ENCODE measurements at regions not wholly inside any gene's neighbourhood (a gene's known extent, or its start where the extent isn't known, plus 50 kb on each side); places are given as distances from the start of the nearest gene placed in this dataset.

DNA sequence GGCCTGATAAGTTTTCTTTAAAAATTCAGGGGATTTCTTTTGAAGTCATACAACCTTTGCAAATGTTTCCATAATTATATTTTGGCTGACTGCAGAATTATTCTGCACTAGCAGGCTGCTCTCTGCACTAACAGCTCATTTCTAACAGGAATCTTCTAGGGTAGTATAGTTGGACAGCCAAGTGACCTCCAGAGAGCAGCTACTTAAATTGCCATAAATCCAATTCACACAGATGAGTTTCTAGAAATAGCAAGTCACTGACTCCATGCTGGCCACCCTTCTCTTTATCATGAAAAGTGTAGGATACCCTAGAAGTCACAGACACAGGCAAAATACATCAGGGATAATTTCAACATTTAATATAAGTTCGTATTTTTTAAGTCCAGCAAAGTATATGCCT is 110.9 kb upstream of the TARS1 start:
- no peak overlapping the region for H2AFZ ChIP-seq (ENCODE audit: low read length)
- H2BK15ac ChIP-seq (ENCODE audit: low read length) = no peak overlapping the region
- no peak for DNase-seq (ENCODE audit: low spot score)
- H4K91ac ChIP-seq (ENCODE audit: low read depth, low read length, poor library complexity) = no peak overlapping the region
- H3K18ac ChIP-seq (ENCODE audit: low read length) = no peak overlapping the region
- no peak overlapping the region for H3K27ac ChIP-seq (replicated peaks; ENCODE audit: low read length)
- no peak overlapping the region for H3K9ac ChIP-seq (ENCODE audit: low read depth, low read length, poor library complexity)
- no peak overlapping the region for H3K4me2 ChIP-seq (ENCODE audit: insufficient read depth, low read length, poor library complexity, severe bottlenecking)
- H3K79me1 ChIP-seq (ENCODE audit: low read depth, low read length) = no peaks in the 10 kb centered on the region
- H3K9me3 ChIP-seq (replicated peaks in 1 of 2; ENCODE audit: control insufficient read depth in 2 of 2, insufficient read depth in 1 of 2, low read depth in 1 of 2, low read length in 2 of 2) = no peaks in the 10 kb centered on the region
- H2AK5ac ChIP-seq (ENCODE audit: low read depth, low read length) = no peak overlapping the region
- H3K36me3 ChIP-seq (replicated peaks in 1 of 2; ENCODE audit: control insufficient read depth in 2 of 2, insufficient read depth in 2 of 2, low read length in 2 of 2) = no peaks in the 10 kb centered on the region
- H3K4me3 ChIP-seq (ENCODE audit: low read length in 2 of 2) = no peak overlapping the region
- no peak overlapping the region for H3K4ac ChIP-seq (ENCODE audit: low read length)
- no peak overlapping the region for H2BK12ac ChIP-seq (ENCODE audit: low read length)
- H3K27me3 ChIP-seq (ENCODE audit: control insufficient read depth in 3 of 3, insufficient read depth in 3 of 3, low read depth in 1 of 3, low read length in 3 of 3) = no peaks in the 10 kb centered on the region
- H4K8ac ChIP-seq (ENCODE audit: low read depth, low read length) = no peak overlapping the region
- no peak overlapping the region for H2BK5ac ChIP-seq (ENCODE audit: low read length)
- H2BK120ac ChIP-seq (ENCODE audit: low read depth, low read length) = no peak overlapping the region
- no CpG with 5 or more reads among the region's 1 CpG for WGBS, 2 donors (ENCODE audit: extremely low coverage in 2 of 2, insufficient read length in 2 of 2, insufficient replicate concordance in 1 of 2)
- H3K4me1 ChIP-seq (ENCODE audit: control insufficient read depth in 2 of 2, insufficient read depth in 1 of 2, low read depth in 1 of 2, low read length in 2 of 2) = no peaks in the 10 kb centered on the region
- no peak overlapping the region for H3K14ac ChIP-seq (ENCODE audit: low read length)
- H3K23ac ChIP-seq (ENCODE audit: low read depth, low read length, poor library complexity) = no peak overlapping the region

DNA sequence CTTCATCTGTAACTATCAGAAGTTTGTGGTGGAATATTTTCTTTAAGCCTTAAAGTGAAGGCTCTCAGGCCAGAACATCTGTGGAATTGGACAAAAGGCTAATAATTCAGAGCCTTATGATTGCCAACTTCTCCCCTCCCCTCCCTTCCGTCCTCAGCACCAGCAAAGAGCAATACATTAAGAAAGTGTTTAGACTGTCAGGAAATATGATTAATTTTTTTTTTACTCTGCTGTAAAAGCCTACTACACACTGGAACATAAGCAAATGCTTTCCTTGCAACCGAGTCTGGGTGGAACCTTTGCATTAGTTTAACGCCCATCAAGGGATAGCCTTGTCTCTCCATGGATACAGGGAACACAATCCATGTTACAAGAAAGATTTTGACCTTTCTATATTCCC is 110.3 kb upstream of the TARS1 start:
- no peaks in the 10 kb centered on the region for H3K4me1 ChIP-seq (ENCODE audit: control insufficient read depth in 2 of 2, insufficient read depth in 1 of 2, low read depth in 1 of 2, low read length in 2 of 2)
- no peak overlapping the region for H3K4me3 ChIP-seq (ENCODE audit: low read length in 2 of 2)
- no CpG with 5 or more reads among the region's 3 CpGs for WGBS, 2 donors (ENCODE audit: extremely low coverage in 2 of 2, insufficient read length in 2 of 2, insufficient replicate concordance in 1 of 2)
- no peak overlapping the region for H2BK5ac ChIP-seq (ENCODE audit: low read length)
- H3K14ac ChIP-seq (ENCODE audit: low read length) = no peak overlapping the region
- no peak overlapping the region for H2AFZ ChIP-seq (ENCODE audit: low read length)
- H2BK15ac ChIP-seq (ENCODE audit: low read length) = no peak overlapping the region
- no peak overlapping the region for H3K23ac ChIP-seq (ENCODE audit: low read depth, low read length, poor library complexity)
- no peak overlapping the region for H3K4me2 ChIP-seq (ENCODE audit: insufficient read depth, low read length, poor library complexity, severe bottlenecking)
- H4K91ac ChIP-seq (ENCODE audit: low read depth, low read length, poor library complexity) = no peak overlapping the region
- no peak overlapping the region for H3K27ac ChIP-seq (replicated peaks; ENCODE audit: low read length)
- H3K9me3 ChIP-seq (replicated peaks in 1 of 2; ENCODE audit: control insufficient read depth in 2 of 2, insufficient read depth in 1 of 2, low read depth in 1 of 2, low read length in 2 of 2) = no peaks in the 10 kb centered on the region
- H2BK12ac ChIP-seq (ENCODE audit: low read length) = no peak overlapping the region
- no peak overlapping the region for H2BK120ac ChIP-seq (ENCODE audit: low read depth, low read length)
- no peak overlapping the region for H3K18ac ChIP-seq (ENCODE audit: low read length)
- H4K8ac ChIP-seq (ENCODE audit: low read depth, low read length) = no peak overlapping the region
- H2AK5ac ChIP-seq (ENCODE audit: low read depth, low read length) = no peak overlapping the region
- no peak for DNase-seq (ENCODE audit: low spot score)
- no peak overlapping the region for H3K4ac ChIP-seq (ENCODE audit: low read length)
- no peaks in the 10 kb centered on the region for H3K36me3 ChIP-seq (replicated peaks in 1 of 2; ENCODE audit: control insufficient read depth in 2 of 2, insufficient read depth in 2 of 2, low read length in 2 of 2)
- no peak overlapping the region for H3K9ac ChIP-seq (ENCODE audit: low read depth, low read length, poor library complexity)
- H3K79me1 ChIP-seq (ENCODE audit: low read depth, low read length) = no peaks in the 10 kb centered on the region
- H3K27me3 ChIP-seq (ENCODE audit: control insufficient read depth in 3 of 3, insufficient read depth in 3 of 3, low read depth in 1 of 3, low read length in 3 of 3) = no peaks in the 10 kb centered on the region

DNA sequence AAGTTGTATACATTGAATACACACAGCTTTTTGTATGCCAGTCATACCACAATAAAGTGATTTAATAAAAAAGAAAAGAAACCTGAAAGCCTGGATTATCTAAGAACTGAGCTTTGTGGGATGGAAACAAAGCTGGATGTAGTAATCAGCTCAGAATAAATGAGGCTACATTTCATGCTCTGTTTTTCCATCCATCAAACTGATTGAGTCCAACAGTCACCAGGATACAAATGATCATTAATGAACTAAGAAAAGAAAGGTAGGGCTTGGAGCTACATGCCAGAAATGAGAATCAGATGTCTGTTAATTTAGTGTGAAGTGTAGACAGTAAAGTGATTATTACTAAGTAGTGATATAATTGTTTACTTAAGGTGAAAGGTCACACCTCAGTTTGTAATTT is 109.8 kb upstream of the TARS1 start:
- no peaks in the 10 kb centered on the region for H3K4me1 ChIP-seq (ENCODE audit: control insufficient read depth in 2 of 2, insufficient read depth in 1 of 2, low read depth in 1 of 2, low read length in 2 of 2)
- no peak overlapping the region for H2BK15ac ChIP-seq (ENCODE audit: low read length)
- no peak overlapping the region for H3K4ac ChIP-seq (ENCODE audit: low read length)
- no peak overlapping the region for H2BK12ac ChIP-seq (ENCODE audit: low read length)
- no peak overlapping the region for H2AK5ac ChIP-seq (ENCODE audit: low read depth, low read length)
- H3K4me2 ChIP-seq (ENCODE audit: insufficient read depth, low read length, poor library complexity, severe bottlenecking) = no peak overlapping the region
- H2BK5ac ChIP-seq (ENCODE audit: low read length) = no peak overlapping the region
- H2BK120ac ChIP-seq (ENCODE audit: low read depth, low read length) = no peak overlapping the region
- no peak for DNase-seq (ENCODE audit: low spot score)
- H4K8ac ChIP-seq (ENCODE audit: low read depth, low read length) = no peak overlapping the region
- no peak overlapping the region for H3K27ac ChIP-seq (replicated peaks; ENCODE audit: low read length)
- no peak overlapping the region for H3K14ac ChIP-seq (ENCODE audit: low read length)
- H3K23ac ChIP-seq (ENCODE audit: low read depth, low read length, poor library complexity) = no peak overlapping the region
- no peaks in the 10 kb centered on the region for H3K79me1 ChIP-seq (ENCODE audit: low read depth, low read length)
- no peak overlapping the region for H4K91ac ChIP-seq (ENCODE audit: low read depth, low read length, poor library complexity)
- no peak overlapping the region for H2AFZ ChIP-seq (ENCODE audit: low read length)
- no peak overlapping the region for H3K18ac ChIP-seq (ENCODE audit: low read length)
- no peak overlapping the region for H3K4me3 ChIP-seq (ENCODE audit: low read length in 2 of 2)
- no peak overlapping the region for H3K9ac ChIP-seq (ENCODE audit: low read depth, low read length, poor library complexity)
- H3K36me3 ChIP-seq (replicated peaks in 1 of 2; ENCODE audit: control insufficient read depth in 2 of 2, insufficient read depth in 2 of 2, low read length in 2 of 2) = no peaks in the 10 kb centered on the region
- H3K9me3 ChIP-seq (replicated peaks in 1 of 2; ENCODE audit: control insufficient read depth in 2 of 2, insufficient read depth in 1 of 2, low read depth in 1 of 2, low read length in 2 of 2) = no peaks in the 10 kb centered on the region
- H3K27me3 ChIP-seq (ENCODE audit: control insufficient read depth in 3 of 3, insufficient read depth in 3 of 3, low read depth in 1 of 3, low read length in 3 of 3) = no peaks in the 10 kb centered on the region

DNA sequence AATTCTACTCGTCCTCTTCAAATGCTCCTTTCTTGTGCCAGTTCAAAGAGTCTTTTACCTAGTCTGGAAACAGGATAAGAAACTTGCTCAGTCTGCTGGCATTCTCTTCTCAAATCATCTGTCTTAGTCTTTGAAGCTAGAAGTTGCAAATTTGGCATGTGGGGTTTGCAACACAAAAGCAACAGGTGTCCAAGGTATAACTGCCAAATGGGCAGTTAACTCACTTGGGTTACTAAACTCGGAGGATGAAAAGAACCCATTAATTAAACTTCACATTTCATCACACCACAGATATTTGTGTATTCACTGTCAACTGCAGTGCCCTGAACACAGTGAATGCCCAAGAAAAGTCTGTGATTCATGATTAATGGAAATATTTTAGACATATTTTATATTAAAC is 108.0 kb upstream of the TARS1 start:
- Histone ChIP-seq H4K8ac (ENCODE audit: low read depth, low read length) (no peak overlapping the region), H4K91ac (ENCODE audit: low read depth, low read length, poor library complexity) (no peak overlapping the region), H3K9me3 (replicated peaks in 1 of 2; ENCODE audit: control insufficient read depth in 2 of 2, insufficient read depth in 1 of 2, low read depth in 1 of 2, low read length in 2 of 2) (no peaks in the 10 kb centered on the region), H3K27me3 (ENCODE audit: control insufficient read depth in 3 of 3, insufficient read depth in 3 of 3, low read depth in 1 of 3, low read length in 3 of 3) (no peaks in the 10 kb centered on the region), H3K4me3 (ENCODE audit: low read length in 2 of 2) (no peak overlapping the region), H3K4me1 (ENCODE audit: control insufficient read depth in 2 of 2, insufficient read depth in 1 of 2, low read depth in 1 of 2, low read length in 2 of 2) (no peaks in the 10 kb centered on the region), H2BK5ac (ENCODE audit: low read length) (no peak overlapping the region), H2BK12ac (ENCODE audit: low read length) (no peak overlapping the region), H3K36me3 (replicated peaks in 1 of 2; ENCODE audit: control insufficient read depth in 2 of 2, insufficient read depth in 2 of 2, low read length in 2 of 2) (no peaks in the 10 kb centered on the region), H2BK15ac (ENCODE audit: low read length) (no peak overlapping the region), H3K27ac (replicated peaks; ENCODE audit: low read length) (no peak overlapping the region), H3K23ac (ENCODE audit: low read depth, low read length, poor library complexity) (no peak overlapping the region), H2AK5ac (ENCODE audit: low read depth, low read length) (no peak overlapping the region), H3K18ac (ENCODE audit: low read length) (no peak overlapping the region), H3K4me2 (ENCODE audit: insufficient read depth, low read length, poor library complexity, severe bottlenecking) (no peak overlapping the region), H3K14ac (ENCODE audit: low read length) (no peak overlapping the region), H2AFZ (ENCODE audit: low read length) (no peak overlapping the region), H3K79me1 (ENCODE audit: low read depth, low read length) (no peaks in the 10 kb centered on the region), H3K4ac (ENCODE audit: low read length) (no peak overlapping the region), H3K9ac (ENCODE audit: low read depth, low read length, poor library complexity) (no peak overlapping the region), H2BK120ac (ENCODE audit: low read depth, low read length) (no peak overlapping the region)
- WGBS, 2 donors (ENCODE audit: extremely low coverage in 2 of 2, insufficient read length in 2 of 2, insufficient replicate concordance in 1 of 2) = no CpG with 5 or more reads among the region's 2 CpGs
- no peak for DNase-seq (ENCODE audit: low spot score)
